ENCODE measurements at regions not wholly inside any gene's neighbourhood (a gene's known extent, or its start where the extent isn't known, plus 50 kb on each side); places are given as distances from the start of the nearest gene placed in this dataset.
"Not testable (repeated sequence)": the region's sequence is repeated elsewhere in the genome, so short reads cannot be mapped to it uniquely, and the experiment has no call there.

- H3K4me1 ChIP-seq (ENCODE audit: control insufficient read depth in 2 of 2, insufficient read depth in 2 of 2, low read length in 2 of 2); POLR2A ChIA-PET; H3K36me3 Mint-ChIP-seq; H3K27me3 Mint-ChIP-seq; H3K4me1 Mint-ChIP-seq; intact Hi-C loops (cut with micrococcal nuclease); H3K9me3 Mint-ChIP-seq; H3K4me3 ChIP-seq (ENCODE audit: low read length); H3K4me3 Mint-ChIP-seq; H3K27ac Mint-ChIP-seq; H3K9me3 ChIP-seq (ENCODE audit: control insufficient read depth in 2 of 3, low read length in 3 of 3); H3K27ac ChIP-seq (ENCODE audit: low read depth, low read length); ATAC-seq; DNase-seq; H3K36me3 ChIP-seq (ENCODE audit: control insufficient read depth in 2 of 3, insufficient read depth in 3 of 3, low read length in 3 of 3); CTCF ChIA-PET; H3K27me3 ChIP-seq (ENCODE audit: control insufficient read depth in 2 of 2, insufficient read depth in 2 of 2, low read length in 2 of 2): not testable (repeated sequence)
These were observed 575.9 kb downstream of the SPATA31A6 start for GRCh38 chr9:42759320-42759719.

- intact Hi-C loops (cut with micrococcal nuclease); H3K4me3 ChIP-seq (ENCODE audit: low read length); POLR2A ChIA-PET; H3K27ac ChIP-seq (ENCODE audit: low read depth, low read length); DNase-seq; H3K36me3 ChIP-seq (ENCODE audit: control insufficient read depth in 2 of 3, insufficient read depth in 3 of 3, low read length in 3 of 3); H3K4me1 Mint-ChIP-seq; CTCF ChIA-PET; H3K27ac Mint-ChIP-seq; H3K27me3 ChIP-seq (ENCODE audit: control insufficient read depth in 2 of 2, insufficient read depth in 2 of 2, low read length in 2 of 2); H3K27me3 Mint-ChIP-seq; ATAC-seq; H3K4me1 ChIP-seq (ENCODE audit: control insufficient read depth in 2 of 2, insufficient read depth in 2 of 2, low read length in 2 of 2); H3K9me3 Mint-ChIP-seq; H3K36me3 Mint-ChIP-seq; H3K9me3 ChIP-seq (ENCODE audit: control insufficient read depth in 2 of 3, low read length in 3 of 3); H3K4me3 Mint-ChIP-seq: not testable (repeated sequence)
These were observed 598.7 kb downstream of the SPATA31A6 start for GRCh38 chr9:42782201-42782600.

DNA sequence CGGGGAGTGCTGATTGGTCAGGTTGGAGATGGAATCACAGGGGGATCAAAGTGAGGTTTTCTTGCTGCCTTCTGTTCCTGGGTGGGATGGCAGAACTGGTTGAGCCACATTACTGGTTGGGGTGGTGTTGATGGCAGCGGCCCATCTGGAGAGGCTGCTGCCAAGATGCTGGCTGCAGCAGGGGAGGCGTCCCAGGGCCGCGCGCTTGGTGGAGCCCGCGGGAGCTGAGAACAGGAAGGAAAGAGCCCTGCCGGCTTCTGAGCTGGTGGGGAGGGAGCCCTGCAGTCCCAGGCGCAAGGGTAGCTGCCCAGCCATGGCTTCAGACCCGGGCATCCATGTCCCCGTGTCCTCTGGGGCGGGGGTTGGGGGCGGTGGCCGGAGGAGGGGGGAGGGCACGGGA lies 609.3 kb downstream of the SPATA31A6 start:
- H3K9me3 Mint-ChIP-seq; H3K36me3 Mint-ChIP-seq; H3K27me3 ChIP-seq (ENCODE audit: control insufficient read depth in 2 of 2, insufficient read depth in 2 of 2, low read length in 2 of 2); H3K27me3 Mint-ChIP-seq; POLR2A ChIA-PET; H3K36me3 ChIP-seq (ENCODE audit: control insufficient read depth in 2 of 3, insufficient read depth in 3 of 3, low read length in 3 of 3); intact Hi-C loops (cut with micrococcal nuclease); CTCF ChIA-PET; H3K4me1 ChIP-seq (ENCODE audit: control insufficient read depth in 2 of 2, insufficient read depth in 2 of 2, low read length in 2 of 2); DNase-seq; H3K9me3 ChIP-seq (ENCODE audit: control insufficient read depth in 2 of 3, low read length in 3 of 3); H3K4me3 Mint-ChIP-seq; H3K4me1 Mint-ChIP-seq; H3K4me3 ChIP-seq (ENCODE audit: low read length); H3K27ac ChIP-seq (ENCODE audit: low read depth, low read length); ATAC-seq: not testable (repeated sequence)
- peak overlapping the region in 1 of 9 donors; percentile 82 for H3K27ac Mint-ChIP-seq

DNA sequence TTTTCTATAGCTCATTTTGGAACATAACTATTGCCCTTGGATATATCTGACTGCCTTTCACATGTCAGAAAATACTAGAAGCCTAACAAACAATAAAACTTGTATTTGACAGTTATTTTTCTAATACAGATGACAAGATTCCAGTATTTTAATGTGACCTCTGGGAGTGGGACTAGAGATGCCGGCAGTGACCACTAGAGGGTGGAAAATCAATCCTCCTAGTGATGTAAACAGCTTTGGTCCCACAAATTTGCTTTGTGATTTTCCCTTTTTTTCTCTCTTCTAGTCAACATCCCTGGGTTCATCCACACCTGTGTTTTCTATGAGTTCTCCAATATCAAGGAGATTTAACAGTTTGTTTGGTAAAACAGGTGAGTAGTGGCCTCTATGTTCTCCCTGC lies 615.1 kb downstream of the SPATA31A6 start:
- CTCF ChIA-PET; POLR2A ChIA-PET; H3K27me3 Mint-ChIP-seq; ATAC-seq; H3K4me3 ChIP-seq (ENCODE audit: low read length); H3K9me3 ChIP-seq (ENCODE audit: control insufficient read depth in 2 of 3, low read length in 3 of 3); H3K36me3 ChIP-seq (ENCODE audit: control insufficient read depth in 2 of 3, insufficient read depth in 3 of 3, low read length in 3 of 3); H3K4me1 Mint-ChIP-seq; intact Hi-C loops (cut with micrococcal nuclease); DNase-seq; H3K9me3 Mint-ChIP-seq; H3K36me3 Mint-ChIP-seq; H3K27ac Mint-ChIP-seq; H3K4me1 ChIP-seq (ENCODE audit: control insufficient read depth in 2 of 2, insufficient read depth in 2 of 2, low read length in 2 of 2); H3K4me3 Mint-ChIP-seq; H3K27me3 ChIP-seq (ENCODE audit: control insufficient read depth in 2 of 2, insufficient read depth in 2 of 2, low read length in 2 of 2); H3K27ac ChIP-seq (ENCODE audit: low read depth, low read length): not testable (repeated sequence)

- POLR2A ChIA-PET; H3K4me1 Mint-ChIP-seq; H3K4me1 ChIP-seq (ENCODE audit: control insufficient read depth in 2 of 2, insufficient read depth in 2 of 2, low read length in 2 of 2); CTCF ChIA-PET; H3K4me3 ChIP-seq (ENCODE audit: low read length); H3K4me3 Mint-ChIP-seq; H3K27me3 ChIP-seq (ENCODE audit: control insufficient read depth in 2 of 2, insufficient read depth in 2 of 2, low read length in 2 of 2); H3K27ac Mint-ChIP-seq; H3K27ac ChIP-seq (ENCODE audit: low read depth, low read length); H3K36me3 Mint-ChIP-seq; H3K36me3 ChIP-seq (ENCODE audit: control insufficient read depth in 2 of 3, insufficient read depth in 3 of 3, low read length in 3 of 3); DNase-seq; ATAC-seq; H3K9me3 ChIP-seq (ENCODE audit: control insufficient read depth in 2 of 3, low read length in 3 of 3); intact Hi-C loops (cut with micrococcal nuclease): not testable (repeated sequence)
- peaks cover 0 to 16% (median 4%) of the 10 kb centered on the region in 11 donors for H3K9me3 Mint-ChIP-seq
- peaks cover 0 to 13% (median 0%) of the 10 kb centered on the region in 5 donors for H3K27me3 Mint-ChIP-seq
These were observed 619.3 kb downstream of the SPATA31A6 start for GRCh38 chr9:42802716-42803115.

- H3K36me3 Mint-ChIP-seq; H3K27ac ChIP-seq (ENCODE audit: low read depth, low read length); H3K4me1 Mint-ChIP-seq; H3K27me3 Mint-ChIP-seq; H3K9me3 ChIP-seq (ENCODE audit: control insufficient read depth in 2 of 3, low read length in 3 of 3); CTCF ChIA-PET; H3K27ac Mint-ChIP-seq; H3K4me3 Mint-ChIP-seq; intact Hi-C loops (cut with micrococcal nuclease); H3K27me3 ChIP-seq (ENCODE audit: control insufficient read depth in 2 of 2, insufficient read depth in 2 of 2, low read length in 2 of 2); ATAC-seq; DNase-seq; H3K4me1 ChIP-seq (ENCODE audit: control insufficient read depth in 2 of 2, insufficient read depth in 2 of 2, low read length in 2 of 2); POLR2A ChIA-PET; H3K4me3 ChIP-seq (ENCODE audit: low read length); H3K36me3 ChIP-seq (ENCODE audit: control insufficient read depth in 2 of 3, insufficient read depth in 3 of 3, low read length in 3 of 3): not testable (repeated sequence)
- H3K9me3 Mint-ChIP-seq, result peaks cover 0 to 14% (median 5%) of the 10 kb centered on the region in 11 donors
These were observed 623.2 kb downstream of the SPATA31A6 start for GRCh38 chr9:42806674-42807073.

- H3K27me3 ChIP-seq (ENCODE audit: control insufficient read depth in 2 of 2, insufficient read depth in 2 of 2, low read length in 2 of 2); H3K4me1 ChIP-seq (ENCODE audit: control insufficient read depth in 2 of 2, insufficient read depth in 2 of 2, low read length in 2 of 2); CTCF ChIA-PET; H3K4me3 ChIP-seq (ENCODE audit: low read length); H3K9me3 ChIP-seq (ENCODE audit: control insufficient read depth in 2 of 3, low read length in 3 of 3); intact Hi-C loops (cut with micrococcal nuclease); ATAC-seq; H3K36me3 ChIP-seq (ENCODE audit: control insufficient read depth in 2 of 3, insufficient read depth in 3 of 3, low read length in 3 of 3); H3K4me3 Mint-ChIP-seq; H3K36me3 Mint-ChIP-seq; POLR2A ChIA-PET; DNase-seq; H3K4me1 Mint-ChIP-seq; H3K27ac ChIP-seq (ENCODE audit: low read depth, low read length); H3K9me3 Mint-ChIP-seq; H3K27me3 Mint-ChIP-seq; H3K27ac Mint-ChIP-seq: not testable (repeated sequence)
These were observed 638.0 kb downstream of the SPATA31A6 start for GRCh38 chr9:42821468-42821867.
